ENCODE measurements at regions not wholly inside any gene's neighbourhood (a gene's known extent, or its start where the extent isn't known, plus 50 kb on each side); places are given as distances from the start of the nearest gene placed in this dataset.

GRCh38 chr16:87015021-87015420 lies 302.2 kb downstream of the C16orf95 start:
- Histone ChIP-seq H3K4me1 (ENCODE audit: insufficient read depth, low read length) (no peaks in the 10 kb centered on the region), H3K36me3 (ENCODE audit: insufficient read depth, low read depth, low read length) (no peaks in the 10 kb centered on the region), H3K27me3 (ENCODE audit: insufficient read depth, low read length) (no peaks in the 10 kb centered on the region), H3K27ac (ENCODE audit: low read length) (no peak overlapping the region), H3K9ac (ENCODE audit: low read depth, low read length) (no peak overlapping the region), H3K9me3 (ENCODE audit: insufficient read depth, low read depth, low read length) (no peaks in the 10 kb centered on the region), H3K4me3 (ENCODE audit: low read length) (no peak overlapping the region)

GRCh38 chr16:87016046-87017035 lies 300.9 kb downstream of the C16orf95 start:
- no peaks in the 10 kb centered on the region for H3K4me1 ChIP-seq (ENCODE audit: insufficient read depth, low read length)
- H3K27me3 ChIP-seq (ENCODE audit: insufficient read depth, low read length): no peaks in the 10 kb centered on the region
- no peaks in the 10 kb centered on the region for H3K36me3 ChIP-seq (ENCODE audit: insufficient read depth, low read depth, low read length)
- H3K4me3 ChIP-seq (ENCODE audit: low read length): no peak overlapping the region
- H3K9ac ChIP-seq (ENCODE audit: low read depth, low read length): no peak overlapping the region
- no peak overlapping the region for H3K27ac ChIP-seq (ENCODE audit: low read length)
- H3K9me3 ChIP-seq (ENCODE audit: insufficient read depth, low read depth, low read length): no peaks in the 10 kb centered on the region

GRCh38 chr16:87017371-87018012 lies 299.7 kb downstream of the C16orf95 start:
- Histone ChIP-seq H3K4me1 (ENCODE audit: insufficient read depth, low read length) (no peaks in the 10 kb centered on the region), H3K9me3 (ENCODE audit: insufficient read depth, low read depth, low read length) (no peaks in the 10 kb centered on the region), H3K9ac (ENCODE audit: low read depth, low read length) (no peak overlapping the region), H3K27ac (ENCODE audit: low read length) (no peak overlapping the region), H3K27me3 (ENCODE audit: insufficient read depth, low read length) (no peaks in the 10 kb centered on the region), H3K4me3 (ENCODE audit: low read length) (no peak overlapping the region), H3K36me3 (ENCODE audit: insufficient read depth, low read depth, low read length) (no peaks in the 10 kb centered on the region)

GRCh38 chr16:87025676-87026075 lies 291.5 kb downstream of the C16orf95 start:
- H3K9ac ChIP-seq (ENCODE audit: low read depth, low read length): no peak overlapping the region
- H3K27ac ChIP-seq (ENCODE audit: low read length): no peak overlapping the region
- no peaks in the 10 kb centered on the region for H3K9me3 ChIP-seq (ENCODE audit: insufficient read depth, low read depth, low read length)
- no peaks in the 10 kb centered on the region for H3K4me1 ChIP-seq (ENCODE audit: insufficient read depth, low read length)
- no peaks in the 10 kb centered on the region for H3K27me3 ChIP-seq (ENCODE audit: insufficient read depth, low read length)
- H3K4me3 ChIP-seq (ENCODE audit: low read length): no peak overlapping the region
- no peaks in the 10 kb centered on the region for H3K36me3 ChIP-seq (ENCODE audit: insufficient read depth, low read depth, low read length)

GRCh38 chr16:87027056-87027616 lies 290.1 kb downstream of the C16orf95 start:
- Histone ChIP-seq H3K27me3 (ENCODE audit: insufficient read depth, low read length) (no peaks in the 10 kb centered on the region), H3K9ac (ENCODE audit: low read depth, low read length) (no peak overlapping the region), H3K36me3 (ENCODE audit: insufficient read depth, low read depth, low read length) (no peaks in the 10 kb centered on the region), H3K4me1 (ENCODE audit: insufficient read depth, low read length) (no peaks in the 10 kb centered on the region), H3K4me3 (ENCODE audit: low read length) (no peak overlapping the region), H3K27ac (ENCODE audit: low read length) (no peak overlapping the region), H3K9me3 (ENCODE audit: insufficient read depth, low read depth, low read length) (no peaks in the 10 kb centered on the region)

- Histone ChIP-seq H3K27ac (ENCODE audit: low read length) (no peak overlapping the region), H3K9ac (ENCODE audit: low read depth, low read length) (no peak overlapping the region), H3K4me3 (ENCODE audit: low read length) (no peak overlapping the region), H3K27me3 (ENCODE audit: insufficient read depth, low read length) (no peaks in the 10 kb centered on the region), H3K4me1 (ENCODE audit: insufficient read depth, low read length) (no peaks in the 10 kb centered on the region), H3K9me3 (ENCODE audit: insufficient read depth, low read depth, low read length) (no peaks in the 10 kb centered on the region), H3K36me3 (ENCODE audit: insufficient read depth, low read depth, low read length) (no peaks in the 10 kb centered on the region)
Measured at GRCh38 chr16:87028481-87029320, 288.5 kb downstream of the C16orf95 start.

GRCh38 chr16:87032554-87032953 lies 284.6 kb downstream of the C16orf95 start:
- H3K9ac ChIP-seq (ENCODE audit: low read depth, low read length): no peak overlapping the region
- no peak overlapping the region for H3K27ac ChIP-seq (ENCODE audit: low read length)
- no peaks in the 10 kb centered on the region for H3K27me3 ChIP-seq (ENCODE audit: insufficient read depth, low read length)
- H3K4me3 ChIP-seq (ENCODE audit: low read length): no peak overlapping the region
- no peaks in the 10 kb centered on the region for H3K4me1 ChIP-seq (ENCODE audit: insufficient read depth, low read length)
- H3K9me3 ChIP-seq (ENCODE audit: insufficient read depth, low read depth, low read length): no peaks in the 10 kb centered on the region
- no peaks in the 10 kb centered on the region for H3K36me3 ChIP-seq (ENCODE audit: insufficient read depth, low read depth, low read length)

- Histone ChIP-seq H3K9me3 (ENCODE audit: insufficient read depth, low read depth, low read length) (no peaks in the 10 kb centered on the region), H3K9ac (ENCODE audit: low read depth, low read length) (no peak overlapping the region), H3K4me1 (ENCODE audit: insufficient read depth, low read length) (no peaks in the 10 kb centered on the region), H3K27me3 (ENCODE audit: insufficient read depth, low read length) (no peaks in the 10 kb centered on the region), H3K4me3 (ENCODE audit: low read length) (no peak overlapping the region), H3K36me3 (ENCODE audit: insufficient read depth, low read depth, low read length) (no peaks in the 10 kb centered on the region), H3K27ac (ENCODE audit: low read length) (no peak overlapping the region)
Measured at GRCh38 chr16:87033021-87033471, 284.1 kb downstream of the C16orf95 start.

- H3K9me3 ChIP-seq (ENCODE audit: insufficient read depth, low read depth, low read length): no peaks in the 10 kb centered on the region
- no peaks in the 10 kb centered on the region for H3K4me1 ChIP-seq (ENCODE audit: insufficient read depth, low read length)
- H3K27ac ChIP-seq (ENCODE audit: low read length): no peak overlapping the region
- H3K4me3 ChIP-seq (ENCODE audit: low read length): no peak overlapping the region
- no peak overlapping the region for H3K9ac ChIP-seq (ENCODE audit: low read depth, low read length)
- no peaks in the 10 kb centered on the region for H3K27me3 ChIP-seq (ENCODE audit: insufficient read depth, low read length)
- no peaks in the 10 kb centered on the region for H3K36me3 ChIP-seq (ENCODE audit: insufficient read depth, low read depth, low read length)
Measured at GRCh38 chr16:87033541-87034300, 283.5 kb downstream of the C16orf95 start.

- Histone ChIP-seq H3K9ac (ENCODE audit: low read depth, low read length) (no peak overlapping the region), H3K27me3 (ENCODE audit: insufficient read depth, low read length) (no peaks in the 10 kb centered on the region), H3K27ac (ENCODE audit: low read length) (no peak overlapping the region), H3K4me3 (ENCODE audit: low read length) (no peak overlapping the region), H3K36me3 (ENCODE audit: insufficient read depth, low read depth, low read length) (no peaks in the 10 kb centered on the region), H3K4me1 (ENCODE audit: insufficient read depth, low read length) (no peaks in the 10 kb centered on the region), H3K9me3 (ENCODE audit: insufficient read depth, low read depth, low read length) (no peaks in the 10 kb centered on the region)
Measured at GRCh38 chr16:87034317-87034716, 282.9 kb downstream of the C16orf95 start.

- Histone ChIP-seq H3K4me3 (ENCODE audit: low read length) (no peak overlapping the region), H3K27me3 (ENCODE audit: insufficient read depth, low read length) (no peaks in the 10 kb centered on the region), H3K9me3 (ENCODE audit: insufficient read depth, low read depth, low read length) (no peaks in the 10 kb centered on the region), H3K4me1 (ENCODE audit: insufficient read depth, low read length) (no peaks in the 10 kb centered on the region), H3K27ac (ENCODE audit: low read length) (no peak overlapping the region), H3K9ac (ENCODE audit: low read depth, low read length) (no peak overlapping the region), H3K36me3 (ENCODE audit: insufficient read depth, low read depth, low read length) (no peaks in the 10 kb centered on the region)
Measured at GRCh38 chr16:87035053-87035452, 282.1 kb downstream of the C16orf95 start.
